Liver (tissue), 8 donors: ENCODE measurements at regions not wholly inside any gene's neighbourhood (a gene's known extent, or its start where the extent isn't known, plus 50 kb on each side); places are given as distances from the start of the nearest gene placed in this dataset.

Experiments
- DNase-seq: peaks from one replicate; pipeline ENCODE4 v3.0.0-alpha.2; 2017; ENCODE audit warnings: low spot score
- H3K27ac ChIP-seq, 2 donors: one replicate each; pipeline ENCODE4 v1.7.0; 2013; ENCODE audit warnings: inconsistent platforms in 2 of 2, low read length in 2 of 2, control low read depth in 1 of 2, low read depth in 1 of 2, mild to moderate bottlenecking in 1 of 2
- H3K27me3 ChIP-seq, 4 donors: one replicate each; pipeline versions ENCODE4 v1.6.1 to v1.7.0; 2013; ENCODE audit warnings: low read length in 3 of 4, inconsistent platforms in 1 of 4, mild to moderate bottlenecking in 1 of 4, moderate library complexity in 1 of 4; ENCODE audit not compliant: control insufficient read depth in 4 of 4, insufficient read depth in 4 of 4
- H3K36me3 ChIP-seq, 4 donors: one replicate each; pipeline versions ENCODE4 v1.6.1 to v1.7.0; 2013; ENCODE audit warnings: low read length in 3 of 4, mild to moderate bottlenecking in 3 of 4, low read depth in 1 of 4, moderate library complexity in 1 of 4; ENCODE audit not compliant: control insufficient read depth in 4 of 4, insufficient read depth in 3 of 4
- H3K4me1 ChIP-seq, 4 donors: one replicate each; pipeline versions ENCODE4 v1.6.1 to v1.7.0; 2013; ENCODE audit warnings: low read length in 3 of 4, mild to moderate bottlenecking in 3 of 4, moderate library complexity in 1 of 4; ENCODE audit not compliant: control insufficient read depth in 4 of 4, insufficient read depth in 4 of 4
- H3K4me3 ChIP-seq, 3 donors: one replicate each; pipeline versions ENCODE4 v1.6.1 to v1.7.0; 2013; ENCODE audit warnings: low read length in 3 of 3, control low read depth in 1 of 3, low read depth in 1 of 3, mild to moderate bottlenecking in 1 of 3
- H3K9ac ChIP-seq, 2 donors: one replicate each; pipeline ENCODE4 v1.7.0; 2013; ENCODE audit warnings: low read length in 2 of 2, mild to moderate bottlenecking in 2 of 2, moderate library complexity in 2 of 2, control low read depth in 1 of 2, low read depth in 1 of 2
- H3K9me3 ChIP-seq, 4 donors: one replicate each; pipeline versions ENCODE4 v1.6.1 to v1.7.0; 2013; ENCODE audit warnings: low read length in 3 of 4; ENCODE audit not compliant: control insufficient read depth in 4 of 4
- ATF3 ChIP-seq: IDR thresholded peaks from 2 replicates; pipeline ENCODE4 v1.6.1; 2016; ENCODE audit warnings: antibody characterized with exemption
- CTCF ChIP-seq: fragments of 150-350 bp; IDR thresholded peaks from 2 replicates; pipeline ENCODE4 v1.5.1; 2017; ENCODE audit warnings: improper control_type of control experiment, low read depth, low read length; ENCODE audit not compliant: missing input control
- EGR1 ChIP-seq, 2 donors: IDR thresholded peaks; 2 replicates each; pipeline ENCODE4 v1.6.1; 2016 to 2018; ENCODE audit warnings: antibody characterized with exemption in 2 of 2, low read depth in 2 of 2
- FOXA1 ChIP-seq: IDR thresholded peaks from 2 replicates; pipeline ENCODE4 v1.6.1; 2016; ENCODE audit warnings: antibody characterized with exemption
- FOXA2 ChIP-seq: IDR thresholded peaks from 2 replicates; pipeline ENCODE4 v1.6.1; 2016; ENCODE audit warnings: antibody characterized with exemption
- GABPA ChIP-seq, 2 donors: IDR thresholded peaks in 1 of 2; conservative IDR thresholded peaks in 1 of 2; 2 replicates each; pipeline ENCODE4 v1.6.1; 2016; ENCODE audit warnings: antibody characterized with exemption in 2 of 2, mild to moderate bottlenecking in 1 of 2, moderate library complexity in 1 of 2
- HNF4A ChIP-seq, 2 donors: conservative IDR thresholded peaks; 2 replicates each; pipeline ENCODE4 v1.6.1; 2016; ENCODE audit warnings: antibody characterized with exemption in 2 of 2, mild to moderate bottlenecking in 2 of 2
- HNF4G ChIP-seq: IDR thresholded peaks from 2 replicates; pipeline ENCODE4 v1.6.1; 2016; ENCODE audit warnings: antibody characterized with exemption
- JUND ChIP-seq, 2 donors: IDR thresholded peaks; 2 replicates each; pipeline ENCODE4 v1.6.1; 2016; ENCODE audit warnings: antibody characterized with exemption in 2 of 2
- MAX ChIP-seq: IDR thresholded peaks from 2 replicates; pipeline ENCODE4 v1.6.1; 2016; ENCODE audit warnings: antibody characterized with exemption
- NR2F2 ChIP-seq: IDR thresholded peaks from 2 replicates; pipeline ENCODE4 v1.6.1; 2016; ENCODE audit warnings: antibody characterized with exemption
- REST ChIP-seq: IDR thresholded peaks from 2 replicates; pipeline ENCODE4 v1.6.1; 2016; ENCODE audit warnings: antibody characterized with exemption, mild to moderate bottlenecking
- RXRA ChIP-seq, 2 donors: IDR thresholded peaks; 2 replicates each; pipeline ENCODE4 v1.6.1; 2017 to 2018; ENCODE audit warnings: antibody characterized with exemption in 2 of 2, mild to moderate bottlenecking in 1 of 2
- SP1 ChIP-seq: IDR thresholded peaks from 2 replicates; pipeline ENCODE4 v1.6.1; 2018; ENCODE audit warnings: antibody characterized with exemption, mild to moderate bottlenecking
- TAF1 ChIP-seq: conservative IDR thresholded peaks from 2 replicates; pipeline ENCODE4 v1.6.1; 2016; ENCODE audit warnings: antibody characterized with exemption, mild to moderate bottlenecking
- YY1 ChIP-seq: IDR thresholded peaks from 2 replicates; pipeline ENCODE4 v1.6.1; 2016; ENCODE audit warnings: antibody characterized with exemption, mild to moderate bottlenecking
- ZBTB33 ChIP-seq: IDR thresholded peaks from 2 replicates; pipeline ENCODE4 v1.6.1; 2016; ENCODE audit warnings: antibody characterized with exemption
- WGBS: extraction: QIAGEN DNeasy Blood & Tissue Kit; methylation state at CpG from one replicate; pipeline ENCODE4 v1.1.7; 2013; 5-methylcytosine and 5-hydroxymethylcytosine counted together
- donor health status: healthy.
- donor health status: healthy.
- donor health status: healthy.
- donor health status: healthy.
- donor health status: healthy.

GRCh38 chr10:78260680-78261079 is 227.0 kb downstream of the RPS24 start (continued):
- TF ChIP-seq CTCF (no peak), ATF3 (no peak), NR2F2 (no peak), FOXA2 (no peak), GABPA (IDR thresholded peaks at IDR 0.05 in 1 of 2, conservative IDR thresholded peaks at IDR 0.05 in 1 of 2) (no peak)

GRCh38 chr10:78261291-78261690 is 227.6 kb downstream of the RPS24 start:
- Histone ChIP-seq H3K27me3 (no peaks in the 10 kb centered on the region), H3K4me3 (no peak overlapping the region), H3K27ac (no peak overlapping the region), H3K4me1 (no peaks in the 10 kb centered on the region), H3K9me3 (no peaks in the 10 kb centered on the region), H3K36me3 (no peaks in the 10 kb centered on the region), H3K9ac (no peak overlapping the region)
- no peak for DNase-seq
- 86% methylated on average over 4 of the region's 4 CpGs for WGBS
- TF ChIP-seq JUND (IDR thresholded peaks at IDR 0.05) (no peak), HNF4A (conservative IDR thresholded peaks at IDR 0.05) (no peak), HNF4G (no peak), YY1 (no peak), ZBTB33 (no peak), ATF3 (no peak), SP1 (no peak), TAF1 (no peak), GABPA (IDR thresholded peaks at IDR 0.05 in 1 of 2, conservative IDR thresholded peaks at IDR 0.05 in 1 of 2) (no peak), FOXA1 (no peak)

GRCh38 chr10:78262860-78263259 is 229.2 kb downstream of the RPS24 start:
- DNase-seq: no peak
- no peak overlapping the region for H3K9ac ChIP-seq
- WGBS: 94% methylated on average over 8 of the region's 8 CpGs
- no peak for TF ChIP-seq CTCF
- no peak for TF ChIP-seq ZBTB33
- no peak for TF ChIP-seq RXRA (IDR thresholded peaks at IDR 0.05)
- TF ChIP-seq YY1: no peak
- no peak for TF ChIP-seq REST
- no peak for TF ChIP-seq GABPA (IDR thresholded peaks at IDR 0.05 in 1 of 2, conservative IDR thresholded peaks at IDR 0.05 in 1 of 2)
- TF ChIP-seq HNF4G: no peak
- TF ChIP-seq SP1: no peak
- no peak for TF ChIP-seq EGR1 (IDR thresholded peaks at IDR 0.05; ENCODE audit: low read depth in 2 of 2)
- TF ChIP-seq FOXA1: no peak
- TF ChIP-seq JUND (IDR thresholded peaks at IDR 0.05): no peak
- TF ChIP-seq MAX: no peak

More at GRCh38 chr10:78262860-78263259, 229.2 kb downstream of the RPS24 start:
- no peaks in the 10 kb centered on the region for H3K9me3 ChIP-seq
- no peaks in the 10 kb centered on the region for H3K27me3 ChIP-seq
- no peaks in the 10 kb centered on the region for H3K4me1 ChIP-seq
- H3K27ac ChIP-seq: no peak overlapping the region
- no peaks in the 10 kb centered on the region for H3K36me3 ChIP-seq
- no peak overlapping the region for H3K4me3 ChIP-seq
